Head of caudate nucleus (tissue), 42 donors: ENCODE measurements at regions not wholly inside any gene's neighbourhood (a gene's known extent, or its start where the extent isn't known, plus 50 kb on each side); places are given as distances from the start of the nearest gene placed in this dataset.

Source experiments
- DNase-seq, 42 donors: peaks; one replicate each; pipeline versions ENCODE4 v3.0.0 to v3.0.0-alpha.2; 2020 to 2021; ENCODE audit warnings: mixed read lengths in 7 of 42
- intact Hi-C: fragments of 100-400 bp; cut with DNase I; formaldehyde crosslinking; loops from one replicate; pipeline ENCODE4 v1.15.0; 2022

- intact Hi-C loops = no loop called here
- no peak for DNase-seq
Measured at GRCh38 chr14:82182646-82183045, 649.0 kb upstream of the SEL1L start.

GRCh38 chr14:82190742-82191141 is 657.1 kb upstream of the SEL1L start:
- DNase-seq = no peak
- intact Hi-C loops = no loop called here

DNA sequence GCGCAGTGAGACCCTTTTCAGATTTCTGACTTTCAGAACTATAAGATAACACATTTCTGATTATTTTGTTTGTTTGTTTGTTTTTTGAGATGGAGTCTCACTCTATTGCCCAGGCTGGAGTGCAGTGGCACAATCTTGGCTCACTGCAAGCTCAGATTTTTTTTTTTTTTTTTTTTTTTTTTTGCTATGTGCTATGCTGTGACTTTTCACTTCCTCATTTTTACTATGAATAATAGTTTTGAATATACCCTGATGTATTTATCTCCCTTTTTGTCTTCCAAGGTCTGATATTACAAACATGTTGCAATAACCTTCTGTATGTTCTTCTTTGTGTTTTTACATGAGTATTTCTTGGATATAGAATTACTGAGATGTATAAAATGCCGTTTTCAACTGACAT is 658.7 kb upstream of the SEL1L start:
- intact Hi-C loops = no loop called here
- DNase-seq = no peak

GRCh38 chr14:82223276-82223675 is 689.6 kb upstream of the SEL1L start:
- no peak for DNase-seq
- intact Hi-C loops = no loop called here

GRCh38 chr14:82224610-82225009 is 691.0 kb upstream of the SEL1L start:
- DNase-seq = no peak
- intact Hi-C loops = no loop called here

- DNase-seq = no peak
- intact Hi-C loops = no loop called here
Measured at GRCh38 chr14:82230748-82231147, 697.1 kb upstream of the SEL1L start.

DNA sequence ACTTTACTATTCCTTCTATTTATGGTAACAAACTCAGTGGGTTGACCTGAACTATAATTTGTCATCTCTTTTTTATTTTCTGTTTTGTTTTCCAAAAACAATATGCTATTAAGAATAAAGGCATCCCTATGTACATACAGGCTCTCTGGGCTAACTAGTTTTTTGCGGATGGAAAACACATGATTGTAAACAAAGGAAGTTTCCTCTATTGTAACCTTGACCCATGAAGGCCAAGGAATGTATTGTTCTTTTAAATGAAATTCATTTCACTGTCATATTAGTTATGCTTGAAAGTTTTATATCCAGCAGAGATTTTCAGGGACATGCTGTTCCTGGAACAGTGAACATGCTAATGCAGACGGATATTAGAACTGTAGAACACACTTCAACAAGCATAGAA is 705.0 kb upstream of the SEL1L start:
- no peak for DNase-seq
- intact Hi-C loops = no loop called here

DNA sequence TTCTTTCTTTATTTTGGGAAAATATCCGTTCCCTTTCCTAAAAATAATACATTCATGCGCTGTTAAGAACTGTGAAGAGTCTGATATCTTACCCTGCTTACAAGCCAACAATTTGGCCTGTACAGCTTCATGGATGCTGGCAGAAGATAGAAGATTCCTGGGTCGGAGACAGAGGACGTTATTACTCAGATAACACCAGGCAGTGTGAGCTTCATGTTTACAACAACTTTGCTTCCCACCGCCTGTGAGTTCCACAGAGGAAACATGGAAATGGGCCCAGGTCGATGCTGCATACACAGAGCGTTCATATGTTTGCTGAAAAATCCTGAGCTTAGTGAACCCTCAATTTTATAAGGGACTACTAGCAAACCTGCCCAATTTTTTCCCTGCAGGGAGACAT is 705.6 kb upstream of the SEL1L start:
- intact Hi-C loops = no loop called here
- no peak for DNase-seq

GRCh38 chr14:82244791-82245190 is 711.1 kb upstream of the SEL1L start:
- intact Hi-C loops = no loop called here
- DNase-seq = no peak

GRCh38 chr14:82251494-82251893 is 717.8 kb upstream of the SEL1L start:
- intact Hi-C loops = no loop called here
- no peak for DNase-seq

- intact Hi-C loops = no loop called here
- no peak for DNase-seq
Measured at GRCh38 chr14:82270286-82270685, 736.6 kb upstream of the SEL1L start.

- no peak for DNase-seq
- intact Hi-C loops = no loop called here
Measured at GRCh38 chr14:82298811-82299210, 765.2 kb upstream of the SEL1L start.

GRCh38 chr14:82309199-82309598 is 775.5 kb upstream of the SEL1L start:
- intact Hi-C loops = no loop called here

GRCh38 chr14:82313889-82314288 is 780.2 kb upstream of the SEL1L start:
- DNase-seq = no peak
- intact Hi-C loops = no loop called here

More at GRCh38 chr14:82309199-82309598, 775.5 kb upstream of the SEL1L start:
- DNase-seq = no peak

DNA sequence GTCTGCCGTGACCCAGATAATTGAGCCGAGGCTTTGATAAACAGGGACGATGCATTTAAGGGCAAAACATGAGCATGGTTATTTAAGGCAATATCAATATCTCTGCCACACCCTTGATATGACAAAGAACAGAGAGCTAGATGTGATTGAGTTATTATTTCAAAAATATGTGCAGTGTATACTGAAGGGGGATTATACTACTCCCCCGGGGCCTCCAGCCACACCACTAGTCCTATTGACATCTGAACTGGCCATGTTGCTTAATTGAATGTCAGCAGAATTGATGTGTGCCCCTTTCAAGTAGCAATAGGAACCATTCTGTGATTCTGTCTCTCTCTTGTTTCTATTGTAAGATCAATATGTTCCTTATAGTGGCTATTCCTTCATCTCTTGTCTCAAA is 794.8 kb upstream of the SEL1L start:
- no peak for DNase-seq
- intact Hi-C loops = no loop called here

DNA sequence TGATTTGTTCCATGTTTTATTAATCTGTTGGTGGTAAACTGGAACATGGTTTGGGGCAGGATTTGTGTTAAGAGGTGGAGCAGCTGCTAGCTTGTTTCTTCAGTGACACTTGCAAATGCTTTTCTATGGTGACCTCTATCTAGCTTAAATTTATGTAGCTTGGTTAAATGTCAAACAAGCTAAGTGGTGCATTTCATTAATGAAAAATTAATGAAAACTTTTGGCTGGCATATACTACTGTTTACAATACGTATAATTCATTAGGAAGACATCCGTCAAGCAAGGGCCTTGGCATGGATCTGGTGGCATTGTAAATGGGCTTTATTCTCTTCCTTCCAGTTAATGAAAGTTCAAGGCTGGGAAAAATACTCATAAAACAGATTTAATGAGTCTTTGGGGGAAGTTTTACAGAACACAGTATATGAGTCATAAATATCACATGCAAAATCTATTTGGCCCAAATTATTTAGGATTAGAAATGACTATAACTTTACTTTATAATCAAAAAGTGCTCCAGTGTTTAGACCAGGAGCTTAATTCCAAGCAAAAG is 807.7 kb upstream of the SEL1L start:
- intact Hi-C loops = no loop called here
- DNase-seq = no peak

DNA sequence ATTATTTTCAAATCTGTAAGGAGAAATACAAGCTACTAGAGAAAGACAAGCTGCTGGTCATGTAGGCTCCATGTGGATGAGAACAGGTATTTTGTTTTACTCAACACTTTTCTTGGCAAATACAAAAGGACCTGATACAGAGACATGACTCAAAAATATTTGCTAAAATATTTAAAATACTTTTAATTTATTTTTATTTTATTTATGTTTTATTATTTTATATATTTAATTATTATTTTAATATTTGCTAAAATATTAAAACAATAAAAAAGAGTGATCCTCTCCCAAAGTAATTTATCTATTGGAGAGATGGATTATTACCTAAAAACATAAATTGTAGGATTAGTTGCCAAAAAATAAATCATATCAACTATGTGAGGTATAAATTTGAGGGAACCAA is 808.9 kb upstream of the SEL1L start:
- intact Hi-C loops = no loop called here
- DNase-seq = no peak

DNA sequence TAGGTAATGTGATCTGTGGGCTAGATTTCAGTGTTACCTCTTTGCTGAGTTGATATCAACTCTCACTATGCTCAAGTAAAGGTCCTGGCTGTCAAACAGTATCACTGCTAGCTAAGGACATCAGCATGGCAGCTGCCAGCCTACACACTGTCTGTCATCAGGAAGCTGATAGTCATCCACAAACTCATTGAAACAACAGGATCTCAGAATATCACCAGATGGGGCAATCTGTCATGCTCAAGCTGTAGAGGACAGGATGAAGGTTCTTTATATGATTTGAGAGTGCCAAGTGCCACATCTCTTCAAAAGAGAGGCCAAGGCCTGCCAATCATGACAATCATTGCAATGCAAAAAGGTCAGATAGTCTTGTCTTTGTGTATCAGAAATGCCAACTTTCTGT is 811.5 kb upstream of the SEL1L start:
- intact Hi-C loops = no loop called here
- no peak for DNase-seq

DNA sequence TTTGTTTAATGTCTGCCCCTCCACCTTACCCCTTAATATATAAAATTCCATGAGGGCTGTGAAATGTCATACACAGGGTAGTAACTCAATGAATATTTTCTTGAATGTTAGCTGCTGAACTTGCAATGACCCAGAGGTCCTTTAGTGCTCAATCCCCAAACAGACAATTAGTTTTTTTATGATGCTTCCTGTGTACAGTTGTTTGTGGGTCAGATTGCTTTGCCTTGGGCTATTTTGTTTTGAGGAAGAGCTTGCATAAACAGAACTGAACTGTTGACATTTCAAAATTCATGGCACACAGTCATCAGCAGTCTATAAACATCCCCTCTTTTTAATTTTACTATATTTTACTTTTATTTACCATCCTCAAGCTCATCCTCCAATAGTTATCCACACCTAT is 820.5 kb upstream of the SEL1L start:
- DNase-seq = no peak
- intact Hi-C loops = no loop called here

DNA sequence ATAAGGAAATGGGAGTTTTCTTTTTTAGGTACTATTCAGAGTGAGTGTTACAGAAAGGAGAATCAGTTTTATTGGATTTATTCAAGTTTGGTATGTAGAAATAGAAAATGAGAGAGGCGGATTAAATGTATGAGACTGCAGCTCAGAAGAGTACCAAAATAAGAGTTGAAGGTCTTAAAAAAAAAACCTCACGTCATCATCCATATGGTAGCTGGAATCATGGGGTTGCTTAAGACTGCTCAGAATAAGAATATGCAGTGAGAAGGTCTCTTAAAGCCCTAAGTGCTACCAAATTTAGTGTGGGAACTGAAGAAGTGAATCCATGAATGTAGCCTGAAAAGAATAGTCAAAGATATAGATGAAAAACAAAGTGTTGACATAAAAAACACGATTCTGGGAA is 825.5 kb upstream of the SEL1L start:
- no peak for DNase-seq

GRCh38 chr14:82362452-82362851 is 828.8 kb upstream of the SEL1L start:
- intact Hi-C loops = no loop called here
- DNase-seq = no peak

More for the DNA sequence above, 825.5 kb upstream of the SEL1L start:
- intact Hi-C loops = no loop called here

DNA sequence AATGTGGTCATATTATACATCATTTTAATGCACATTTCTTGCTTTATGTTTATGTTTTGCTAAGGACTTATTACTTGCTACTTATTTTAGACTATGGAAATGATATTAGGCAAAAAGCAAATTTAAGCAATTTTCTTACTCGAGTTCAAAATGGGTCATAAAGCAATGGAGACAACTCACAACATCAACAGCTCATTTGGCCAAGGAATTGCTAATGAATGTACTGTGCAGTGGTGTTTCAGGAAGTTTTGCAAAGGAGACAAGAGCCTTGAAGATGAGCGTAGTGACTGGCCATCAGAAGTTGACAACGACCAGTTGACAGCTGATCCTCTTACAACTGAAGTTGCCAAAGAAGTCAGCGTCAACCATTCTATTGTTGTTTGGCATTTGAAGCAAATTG is 831.8 kb upstream of the SEL1L start:
- intact Hi-C loops = no loop called here
- no peak for DNase-seq
